Naive thymus-derived CD4-positive, alpha-beta T cell (primary cell): ENCODE measurements at regions not wholly inside any gene's neighbourhood (a gene's known extent, or its start where the extent isn't known, plus 50 kb on each side); places are given as distances from the start of the nearest gene placed in this dataset.

Experiments
- ATAC-seq: fragments of 150-1000 bp; cut with Tn5 transposase; 2 replicates; pipeline ENCODE4 v1.10.0; 2021; ENCODE audit warnings: mild to moderate bottlenecking, moderate library complexity
- CTCF ChIA-PET: fragments of 350-600 bp; sonication (Branson Sonifier 250); formaldehyde crosslinking; loops from one replicate; lab custom pipeline; 2021; ENCODE audit warnings: antibody characterized with exemption; lab: Charles Lee
- POLR2A ChIA-PET: fragments of 350-600 bp; sonication (Branson Sonifier 250); formaldehyde crosslinking; loops from one replicate; lab custom pipeline; 2021; ENCODE audit warnings: antibody characterized with exemption, inconsistent platforms; lab: Charles Lee
- DNase-seq, 9 donors: peaks; one replicate each; pipeline versions ENCODE4 v3.0.0 to v3.0.0-alpha.2; 2020 to 2022; ENCODE audit warnings: mixed read lengths in 1 of 9
- H3K27ac ChIP-seq: one replicate; pipeline ENCODE4 v1.7.0; 2013; ENCODE audit warnings: mild to moderate bottlenecking, low read depth, low read length, moderate library complexity
- H3K27me3 ChIP-seq, 2 donors: one replicate each; pipeline ENCODE4 v1.7.0; 2013; ENCODE audit warnings: low read length in 2 of 2, mild to moderate bottlenecking in 2 of 2, moderate library complexity in 2 of 2; ENCODE audit not compliant: control insufficient read depth in 2 of 2, insufficient read depth in 2 of 2
- H3K36me3 ChIP-seq, 3 experiments: 1 replicate in 2 of 3; 2 replicates in 1 of 3; pipeline ENCODE4 v1.7.0; 2013; ENCODE audit warnings: low read length in 3 of 3, mild to moderate bottlenecking in 3 of 3, moderate library complexity in 1 of 3; ENCODE audit not compliant: insufficient read depth in 3 of 3, control insufficient read depth in 2 of 3
- H3K4me1 ChIP-seq, 2 donors: one replicate each; pipeline ENCODE4 v1.7.0; 2013; ENCODE audit warnings: low read length in 2 of 2, mild to moderate bottlenecking in 2 of 2, moderate library complexity in 1 of 2; ENCODE audit not compliant: control insufficient read depth in 2 of 2, insufficient read depth in 2 of 2
- H3K4me3 ChIP-seq: 2 replicates; pipeline ENCODE4 v1.7.0; 2013; ENCODE audit warnings: mild to moderate bottlenecking, low read length
- H3K9me3 ChIP-seq, 3 experiments: 1 replicate in 2 of 3; 2 replicates in 1 of 3; pipeline ENCODE4 v1.7.0; 2013; ENCODE audit warnings: low read length in 3 of 3; ENCODE audit not compliant: control insufficient read depth in 2 of 3
- H3K27ac Mint-ChIP-seq, 9 donors: one replicate each; pipeline ENCODE4 v1.8.0; 2020 to 2022; ENCODE audit warnings: mixed read lengths in 9 of 9, mild to moderate bottlenecking in 8 of 9, moderate library complexity in 5 of 9, inconsistent platforms in 2 of 9
- H3K27me3 Mint-ChIP-seq, 5 donors: one replicate each; pipeline ENCODE4 v1.8.0; 2021 to 2022; ENCODE audit warnings: mixed read lengths in 5 of 5, mild to moderate bottlenecking in 1 of 5
- H3K36me3 Mint-ChIP-seq, 5 donors: one replicate each; pipeline ENCODE4 v1.8.0; 2020 to 2022; ENCODE audit warnings: mixed read lengths in 5 of 5, mild to moderate bottlenecking in 3 of 5, inconsistent platforms in 1 of 5
- H3K4me1 Mint-ChIP-seq, 7 donors: one replicate each; pipeline ENCODE4 v1.8.0; 2020 to 2022; ENCODE audit warnings: mixed read lengths in 7 of 7, mild to moderate bottlenecking in 3 of 7, inconsistent platforms in 1 of 7
- H3K4me3 Mint-ChIP-seq, 10 donors: one replicate each; pipeline ENCODE4 v1.8.0; 2020 to 2022; ENCODE audit warnings: mild to moderate bottlenecking in 10 of 10, mixed read lengths in 10 of 10, moderate library complexity in 6 of 10, inconsistent platforms in 2 of 10
- H3K9me3 Mint-ChIP-seq, 11 donors: one replicate each; pipeline ENCODE4 v1.8.0; 2020 to 2022; ENCODE audit warnings: mixed read lengths in 11 of 11, mild to moderate bottlenecking in 4 of 11, inconsistent platforms in 1 of 11, moderate library complexity in 1 of 11
- intact Hi-C, 2 donors: fragments of 100-400 bp; cut with micrococcal nuclease; formaldehyde crosslinking; loops; one replicate each; pipeline ENCODE4 v1.15.1; 2023

GRCh38 chr2:138324068-138324771, 177.3 kb upstream of the SPOPL start:
- Mint-ChIP-seq H3K4me1 (no peaks in the 10 kb centered on the region), H3K4me3 (no peak overlapping the region), H3K27me3 (peaks cover 0 to 4% (median 0%) of the 10 kb centered on the region in 5 donors), H3K9me3 (peaks cover 0 to 6% (median 0%) of the 10 kb centered on the region in 11 donors), H3K36me3 (no peaks in the 10 kb centered on the region), H3K27ac (no peak overlapping the region)
- H3K9me3 ChIP-seq: no peaks in the 10 kb centered on the region
- no peak overlapping the region for H3K4me3 ChIP-seq
- no peaks in the 10 kb centered on the region for H3K36me3 ChIP-seq
- no peaks in the 10 kb centered on the region for H3K4me1 ChIP-seq
- intact Hi-C loops: no loop called here
- ChIA-PET CTCF (no interaction called here), POLR2A (no interaction called here)
- no peak overlapping the region for H3K27ac ChIP-seq
- ATAC-seq (no peak), DNase-seq (no peak)
- H3K27me3 ChIP-seq: no peaks in the 10 kb centered on the region

DNA sequence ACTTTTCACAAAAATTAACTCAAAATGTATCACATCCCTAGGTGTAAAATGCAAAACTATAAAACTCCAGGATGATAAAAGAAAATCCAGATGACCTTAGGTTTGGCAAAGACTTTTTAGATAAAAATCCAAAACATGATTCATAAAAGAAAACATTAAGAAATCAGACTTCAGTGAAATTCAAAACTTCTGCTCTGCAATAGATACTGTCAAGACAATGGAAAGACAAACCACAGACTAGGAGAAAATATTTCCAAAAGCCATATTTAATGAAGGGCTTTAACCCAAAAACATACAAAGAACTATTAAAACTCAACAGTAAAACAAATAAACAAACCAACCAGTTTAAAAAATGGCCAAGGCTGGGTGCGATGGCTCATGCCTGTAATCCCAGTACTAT, 173.6 kb upstream of the SPOPL start:
- DNase-seq (no peak), ATAC-seq (no peak)
- Histone ChIP-seq H3K9me3 (no peaks in the 10 kb centered on the region), H3K27me3 (no peaks in the 10 kb centered on the region), H3K27ac (no peak overlapping the region), H3K4me3 (no peak overlapping the region), H3K4me1 (no peaks in the 10 kb centered on the region), H3K36me3 (no peaks in the 10 kb centered on the region)
- H3K27ac Mint-ChIP-seq: no peak overlapping the region
- peaks cover 0 to 8% (median 0%) of the 10 kb centered on the region in 11 donors for H3K9me3 Mint-ChIP-seq
- H3K4me3 Mint-ChIP-seq: no peak overlapping the region
- H3K36me3 Mint-ChIP-seq: no peaks in the 10 kb centered on the region
- H3K4me1 Mint-ChIP-seq: no peaks in the 10 kb centered on the region
- CTCF ChIA-PET: no interaction called here
- POLR2A ChIA-PET: no interaction called here
- intact Hi-C loops: no loop called here
- peaks cover 0 to 4% (median 0%) of the 10 kb centered on the region in 5 donors for H3K27me3 Mint-ChIP-seq

- Mint-ChIP-seq H3K4me3 (no peak overlapping the region), H3K27me3 (peaks cover 0 to 4% (median 0%) of the 10 kb centered on the region in 5 donors), H3K4me1 (no peaks in the 10 kb centered on the region), H3K36me3 (no peaks in the 10 kb centered on the region), H3K27ac (no peak overlapping the region), H3K9me3 (peaks cover 0 to 8% (median 0%) of the 10 kb centered on the region in 11 donors)
- H3K4me1 ChIP-seq: no peaks in the 10 kb centered on the region
- ChIA-PET CTCF (no interaction called here), POLR2A (no interaction called here)
- H3K9me3 ChIP-seq: no peaks in the 10 kb centered on the region
- H3K27ac ChIP-seq: no peak overlapping the region
- DNase-seq (no peak), ATAC-seq (no peak)
- intact Hi-C loops: no loop called here
- H3K27me3 ChIP-seq: no peaks in the 10 kb centered on the region
- no peak overlapping the region for H3K4me3 ChIP-seq
- no peaks in the 10 kb centered on the region for H3K36me3 ChIP-seq
Observed at GRCh38 chr2:138329162-138329561, 172.4 kb upstream of the SPOPL start.

DNA sequence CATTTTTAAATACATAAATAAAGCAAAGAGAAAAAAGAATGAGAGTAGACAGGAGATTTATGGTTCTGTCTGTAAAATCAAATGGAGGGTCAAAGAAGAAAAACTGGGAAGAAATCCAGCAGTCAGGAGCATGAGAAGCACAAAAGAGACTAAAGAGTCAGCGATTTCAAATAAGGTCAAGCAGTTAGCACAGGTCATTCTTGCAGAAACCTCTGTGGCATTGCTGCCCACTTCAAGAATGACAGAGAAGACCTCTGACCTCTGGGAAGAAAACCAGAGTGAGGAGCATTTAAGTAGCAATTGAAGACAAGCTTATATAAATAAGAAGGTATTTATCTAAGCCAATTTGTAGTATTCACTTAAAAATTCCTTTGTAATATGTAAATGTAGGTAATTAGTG, 172.0 kb upstream of the SPOPL start:
- H3K36me3 Mint-ChIP-seq: no peaks in the 10 kb centered on the region
- no peaks in the 10 kb centered on the region for H3K9me3 ChIP-seq
- H3K27me3 ChIP-seq: no peaks in the 10 kb centered on the region
- no peak overlapping the region for H3K27ac Mint-ChIP-seq
- H3K9me3 Mint-ChIP-seq: peaks cover 0 to 8% (median 0%) of the 10 kb centered on the region in 11 donors
- H3K27me3 Mint-ChIP-seq: peaks cover 0 to 4% (median 0%) of the 10 kb centered on the region in 5 donors
- no peaks in the 10 kb centered on the region for H3K4me1 Mint-ChIP-seq
- no peaks in the 10 kb centered on the region for H3K4me1 ChIP-seq
- ATAC-seq (no peak), DNase-seq (no peak)
- ChIA-PET CTCF (no interaction called here), POLR2A (no interaction called here)
- no peak overlapping the region for H3K4me3 Mint-ChIP-seq
- no peak overlapping the region for H3K4me3 ChIP-seq
- intact Hi-C loops: no loop called here
- no peak overlapping the region for H3K27ac ChIP-seq
- no peaks in the 10 kb centered on the region for H3K36me3 ChIP-seq

GRCh38 chr2:138333121-138333520, 168.4 kb upstream of the SPOPL start:
- ATAC-seq (no peak), DNase-seq (no peak)
- Mint-ChIP-seq H3K27ac (no peak overlapping the region), H3K4me3 (no peak overlapping the region), H3K4me1 (no peaks in the 10 kb centered on the region), H3K9me3 (peaks cover 0 to 8% (median 0%) of the 10 kb centered on the region in 11 donors), H3K27me3 (peaks cover 0 to 7% (median 0%) of the 10 kb centered on the region in 5 donors), H3K36me3 (no peaks in the 10 kb centered on the region)
- Histone ChIP-seq H3K4me3 (no peak overlapping the region), H3K27me3 (no peaks in the 10 kb centered on the region), H3K36me3 (no peaks in the 10 kb centered on the region), H3K4me1 (no peaks in the 10 kb centered on the region), H3K27ac (no peak overlapping the region), H3K9me3 (no peaks in the 10 kb centered on the region)
- intact Hi-C loops: no loop called here
- ChIA-PET POLR2A (no interaction called here), CTCF (no interaction called here)

DNA sequence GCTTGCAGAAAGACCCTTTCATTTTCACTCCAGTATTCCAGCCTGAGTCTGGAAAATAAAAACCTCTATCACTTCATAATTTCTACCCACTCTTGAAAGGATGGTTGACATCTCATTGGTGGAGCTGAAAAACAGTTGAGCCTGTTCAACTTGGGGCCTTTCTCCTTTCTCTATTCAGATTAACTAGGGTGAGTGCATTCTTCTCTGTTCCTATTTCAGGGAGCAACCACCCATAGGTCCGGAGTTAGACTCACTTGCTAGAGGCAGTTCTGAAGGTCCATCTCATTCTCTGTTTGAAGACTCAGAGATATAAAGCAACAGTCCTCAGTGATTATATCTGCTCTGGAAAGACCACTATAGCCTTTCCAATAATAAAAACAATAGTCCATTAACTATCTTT, 167.9 kb upstream of the SPOPL start:
- Mint-ChIP-seq H3K36me3 (no peaks in the 10 kb centered on the region), H3K4me3 (no peak overlapping the region), H3K9me3 (peaks cover 0 to 8% (median 0%) of the 10 kb centered on the region in 11 donors), H3K27me3 (peaks cover 0 to 7% (median 0%) of the 10 kb centered on the region in 5 donors), H3K27ac (no peak overlapping the region), H3K4me1 (no peaks in the 10 kb centered on the region)
- no peaks in the 10 kb centered on the region for H3K4me1 ChIP-seq
- ChIA-PET POLR2A (no interaction called here), CTCF (no interaction called here)
- H3K9me3 ChIP-seq: no peaks in the 10 kb centered on the region
- H3K27me3 ChIP-seq: no peaks in the 10 kb centered on the region
- no peak for DNase-seq
- no peak for ATAC-seq
- H3K4me3 ChIP-seq: no peak overlapping the region
- H3K27ac ChIP-seq: no peak overlapping the region
- no peaks in the 10 kb centered on the region for H3K36me3 ChIP-seq
- intact Hi-C loops: no loop called here

- DNase-seq: no peak
- Histone ChIP-seq H3K4me3 (no peak overlapping the region), H3K9me3 (no peaks in the 10 kb centered on the region), H3K36me3 (no peaks in the 10 kb centered on the region), H3K27me3 (no peaks in the 10 kb centered on the region), H3K27ac (no peak overlapping the region), H3K4me1 (no peaks in the 10 kb centered on the region)
- no peak overlapping the region for H3K4me3 Mint-ChIP-seq
- ChIA-PET POLR2A (no interaction called here), CTCF (interaction anchor here (0.6 kb wide), 1 partner anchor 145 kb away, joined by 4 read pairs; no protein-coding TSS in a partner anchor)
- intact Hi-C loops: no loop called here
- H3K9me3 Mint-ChIP-seq: peaks cover 0 to 8% (median 0%) of the 10 kb centered on the region in 11 donors
- no peak for ATAC-seq
- H3K36me3 Mint-ChIP-seq: no peaks in the 10 kb centered on the region
- H3K4me1 Mint-ChIP-seq: no peaks in the 10 kb centered on the region
- no peak overlapping the region for H3K27ac Mint-ChIP-seq
- peaks cover 0 to 7% (median 0%) of the 10 kb centered on the region in 5 donors for H3K27me3 Mint-ChIP-seq
Observed at GRCh38 chr2:138334323-138334722, 167.2 kb upstream of the SPOPL start.
